Hematopoietic multipotent progenitor cell treated with erythropoietin and hydrocortisone succinate and interleukin-3 and kit ligand, for 15 days (in vitro differentiated cells): ENCODE measurements at regions not wholly inside any gene's neighbourhood (a gene's known extent, or its start where the extent isn't known, plus 50 kb on each side); places are given as distances from the start of the nearest gene placed in this dataset.

ENCODE experiments used
- DNase-seq: peaks from one replicate; pipeline ENCODE4 v3.0.0-alpha.2; 2015; ENCODE audit warnings: low spot score

DNA sequence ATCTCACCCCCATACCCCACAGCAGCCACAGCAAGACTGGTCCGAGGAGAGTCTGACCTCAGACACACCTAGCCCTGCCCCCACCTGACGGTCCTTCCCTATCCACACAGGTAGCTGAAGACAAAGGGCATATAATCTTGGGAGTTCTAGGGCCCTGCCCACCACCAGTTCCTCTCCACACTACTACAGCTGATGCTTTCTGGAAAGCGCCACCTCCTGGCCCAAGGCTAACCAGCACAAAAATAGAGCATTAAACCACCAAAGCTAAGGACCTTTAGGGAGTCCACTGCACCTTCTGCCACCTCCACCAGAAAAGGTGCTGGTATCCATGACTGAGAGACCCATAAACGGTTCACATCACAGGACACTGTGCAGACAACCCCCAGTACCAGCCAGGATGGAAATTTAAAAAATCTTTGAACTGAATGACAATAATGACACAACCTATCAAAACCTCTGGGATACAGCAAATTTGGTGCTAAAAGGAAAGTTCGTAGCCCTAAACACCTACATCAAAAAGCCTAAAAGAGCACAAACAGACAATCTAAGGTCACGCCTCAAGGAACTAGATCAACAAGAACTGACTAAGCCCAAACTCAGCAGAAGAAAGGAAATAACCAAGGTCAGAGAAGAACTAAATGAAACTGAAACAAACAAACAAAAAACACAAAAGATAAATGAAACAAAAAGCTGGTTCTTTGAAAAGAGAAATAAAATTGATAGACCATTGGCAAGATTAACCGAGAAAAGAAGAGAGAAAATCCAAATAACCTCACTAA, 122.1 kb upstream of the TPRG1 start:
- DNase-seq, result no peak

DNA sequence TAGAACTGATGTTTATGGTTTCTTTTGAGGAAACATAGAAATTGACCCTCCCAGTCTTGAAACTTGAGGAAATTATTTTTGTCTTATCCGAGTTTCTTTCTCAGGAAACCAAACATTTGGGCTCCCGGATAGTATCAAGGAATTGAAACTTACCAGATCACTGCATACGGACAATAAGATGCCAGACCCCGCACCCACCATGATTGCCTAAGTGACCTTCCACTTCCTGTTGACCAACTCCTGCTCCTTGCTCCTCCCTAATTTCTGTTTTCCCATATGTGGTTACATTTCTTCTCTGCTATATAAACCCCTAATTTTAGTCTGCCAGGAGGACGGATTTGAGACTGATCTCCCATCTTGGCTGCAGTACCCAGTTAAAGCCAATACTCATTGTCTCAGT, 118.4 kb upstream of the TPRG1 start:
- DNase-seq, result no peak

DNA sequence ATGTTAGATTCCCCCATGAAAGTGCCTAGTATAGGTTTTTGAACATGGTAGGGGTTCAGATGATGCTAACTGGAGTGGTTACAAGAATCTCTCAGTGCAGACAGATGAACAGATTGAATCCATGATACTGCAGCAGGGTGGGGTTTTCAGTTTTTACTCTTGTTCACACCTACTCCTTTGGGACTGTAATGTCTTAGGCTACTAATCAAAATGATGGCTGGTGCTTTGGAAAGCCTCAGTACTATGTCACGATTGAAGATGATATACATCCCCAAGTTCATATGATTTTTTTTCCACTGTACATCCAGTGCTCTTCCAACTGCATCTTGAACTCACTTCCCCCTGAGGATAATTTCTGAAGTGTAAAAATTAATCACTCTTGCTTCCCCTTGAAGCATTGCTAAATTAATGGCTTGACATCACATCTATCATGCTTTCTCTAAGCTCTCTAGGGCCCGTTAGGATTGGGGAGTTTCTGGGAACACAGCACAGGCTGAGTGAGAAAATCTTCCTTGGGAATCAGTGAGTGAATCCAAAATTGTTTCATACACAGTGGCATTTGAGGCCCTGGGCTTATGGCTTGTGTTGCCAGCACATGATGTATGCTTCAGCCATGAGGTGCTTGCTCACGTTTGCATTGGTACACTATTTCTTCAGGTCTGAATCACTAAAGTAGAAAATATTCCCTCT, 115.0 kb upstream of the TPRG1 start:
- DNase-seq, result no peak

DNA sequence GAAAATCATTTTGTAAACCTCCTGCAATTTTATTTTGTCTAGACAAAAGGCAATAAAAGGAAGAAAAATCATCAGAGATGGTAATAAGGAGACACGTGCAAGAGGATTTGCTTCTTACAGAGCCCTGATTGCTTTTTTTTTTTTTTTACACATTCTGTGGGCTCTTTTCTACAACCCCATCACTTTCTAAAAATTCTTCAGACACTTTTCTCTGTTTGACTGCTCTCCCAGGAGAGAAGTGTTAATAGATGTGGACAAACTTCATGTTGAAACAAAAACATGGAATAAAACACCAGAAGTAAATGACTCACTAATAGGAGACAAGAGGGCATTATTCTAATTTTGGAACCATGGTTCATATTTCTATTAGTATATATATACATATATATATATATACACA, 114.4 kb upstream of the TPRG1 start:
- no peak for DNase-seq

DNA sequence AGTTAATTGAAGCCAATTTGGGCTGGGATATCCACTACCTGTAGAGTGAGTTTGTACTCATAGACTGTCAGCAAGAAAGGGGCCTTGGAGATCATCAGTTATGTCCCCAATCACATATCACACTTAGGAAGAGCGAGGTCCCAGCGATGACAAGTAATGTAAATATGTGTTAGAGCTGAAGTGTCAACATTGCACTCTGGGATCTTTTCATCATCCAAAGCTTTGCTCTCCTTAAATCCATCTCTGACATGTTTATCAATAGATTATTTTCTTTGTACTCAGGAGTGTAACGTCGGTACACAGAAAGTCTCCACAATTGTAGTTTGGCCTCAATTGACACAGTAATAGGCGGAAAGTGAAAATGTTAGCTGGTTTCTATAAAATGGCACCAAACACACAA, 113.7 kb upstream of the TPRG1 start:
- DNase-seq, result no peak

DNA sequence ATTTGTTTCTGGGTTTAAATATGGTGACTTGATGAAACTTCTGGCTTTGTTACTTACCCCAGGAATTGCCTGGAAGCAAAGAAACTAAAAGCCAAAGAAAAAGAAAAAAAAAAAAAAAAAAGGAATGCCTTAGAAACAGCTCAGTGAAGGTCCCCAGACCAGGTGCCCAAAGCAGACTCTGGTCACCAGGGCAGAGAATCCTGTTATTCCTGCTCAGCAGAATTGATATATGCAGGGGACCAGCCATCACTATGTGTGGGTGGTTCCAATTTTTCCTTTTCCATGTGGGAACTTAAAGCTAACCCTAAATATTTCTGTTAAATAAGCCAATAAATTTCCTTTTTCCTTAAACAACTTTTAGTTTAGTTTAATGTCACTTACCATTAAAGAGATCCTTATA, 100.8 kb upstream of the TPRG1 start:
- DNase-seq, result no peak

DNA sequence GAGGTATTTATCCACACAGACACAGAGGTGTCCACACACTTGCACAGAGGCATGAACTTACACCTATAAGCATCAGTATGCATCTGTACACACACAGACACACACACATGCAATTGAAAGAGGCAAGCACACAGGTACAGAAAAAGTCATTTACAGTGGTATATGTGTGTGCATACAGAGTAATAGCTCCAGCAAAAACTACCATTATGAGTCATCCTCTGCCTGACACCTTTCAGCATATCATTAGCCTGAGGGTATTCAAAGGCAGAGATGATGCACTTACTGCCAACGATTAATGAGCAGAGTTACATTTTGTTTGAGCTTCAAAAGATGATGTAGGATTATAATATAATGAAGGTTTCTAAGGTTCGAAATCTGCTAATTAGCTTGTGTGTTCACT, 100.3 kb upstream of the TPRG1 start:
- DNase-seq, result no peak

DNA sequence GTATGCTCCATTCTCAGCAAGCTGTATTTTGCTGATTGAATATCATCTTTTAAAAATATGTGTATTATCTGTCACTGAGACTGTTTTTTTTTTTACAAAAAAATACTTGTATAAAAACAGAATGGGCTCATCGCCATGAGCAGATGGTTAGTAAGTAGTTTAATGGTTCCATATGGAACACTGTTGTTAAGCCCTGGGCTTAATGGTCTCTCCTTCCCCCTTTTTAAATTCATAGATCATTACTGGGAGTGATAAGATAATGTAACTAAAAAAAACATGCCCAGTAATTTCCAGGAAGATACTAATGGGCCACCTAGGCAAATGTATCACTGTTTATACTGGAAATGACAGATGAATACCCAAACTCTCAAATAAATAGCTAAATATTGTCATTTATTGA, 95.3 kb upstream of the TPRG1 start:
- DNase-seq, result no peak

DNA sequence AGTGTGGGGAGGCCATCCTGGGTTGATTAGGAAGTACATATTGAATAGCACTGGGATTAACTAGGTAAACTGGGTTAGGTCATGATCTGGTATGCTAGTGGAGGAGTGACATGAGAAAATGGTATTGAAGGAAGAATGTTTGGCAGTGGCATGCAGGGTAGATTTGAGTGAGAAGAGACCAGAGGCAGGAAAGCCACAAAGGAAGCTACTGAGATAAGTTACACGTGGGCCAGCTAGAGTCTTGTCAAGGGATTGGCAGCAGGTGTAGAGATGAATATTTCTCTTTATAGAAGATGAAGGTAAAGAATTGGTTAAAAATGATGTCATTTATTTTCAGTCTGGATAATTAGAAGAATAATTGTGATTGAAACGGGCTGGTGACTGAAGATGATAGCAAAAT, 91.0 kb upstream of the TPRG1 start:
- DNase-seq, result no peak

DNA sequence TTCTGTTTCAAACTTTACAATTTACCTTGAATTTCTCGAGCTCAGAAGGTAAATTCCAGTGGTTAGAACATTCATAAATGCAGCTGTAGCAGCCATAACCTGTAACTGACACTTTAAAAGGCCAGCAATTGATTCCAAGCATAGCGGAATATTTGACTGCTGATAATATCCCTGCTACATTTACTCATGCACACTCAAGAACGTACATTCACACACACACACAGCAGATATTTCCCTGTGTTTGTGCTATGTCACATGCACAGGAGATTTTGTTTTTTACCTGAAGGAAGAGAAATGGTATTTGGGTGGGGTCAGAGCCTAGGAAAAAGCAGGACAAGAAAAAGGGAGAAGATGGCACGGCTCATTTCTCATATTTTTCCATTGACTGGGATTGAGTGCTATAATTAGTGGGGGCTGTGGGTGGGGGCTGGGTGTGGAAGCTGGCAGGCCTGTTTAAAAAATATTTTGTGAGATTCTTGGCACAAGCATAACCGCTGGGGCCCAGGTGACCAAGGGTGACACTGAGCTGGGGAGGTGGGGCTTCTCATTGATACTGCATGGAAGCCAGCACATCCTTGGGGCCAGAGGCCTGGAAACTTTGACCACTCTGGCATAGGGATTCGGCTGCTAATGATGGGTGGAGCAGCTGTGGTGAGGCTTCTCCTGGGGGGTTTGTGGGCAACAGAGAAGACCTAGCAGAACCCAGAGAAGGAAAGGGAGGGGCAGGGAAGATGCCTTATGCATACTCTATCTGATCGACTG, 88.9 kb upstream of the TPRG1 start:
- no peak for DNase-seq

DNA sequence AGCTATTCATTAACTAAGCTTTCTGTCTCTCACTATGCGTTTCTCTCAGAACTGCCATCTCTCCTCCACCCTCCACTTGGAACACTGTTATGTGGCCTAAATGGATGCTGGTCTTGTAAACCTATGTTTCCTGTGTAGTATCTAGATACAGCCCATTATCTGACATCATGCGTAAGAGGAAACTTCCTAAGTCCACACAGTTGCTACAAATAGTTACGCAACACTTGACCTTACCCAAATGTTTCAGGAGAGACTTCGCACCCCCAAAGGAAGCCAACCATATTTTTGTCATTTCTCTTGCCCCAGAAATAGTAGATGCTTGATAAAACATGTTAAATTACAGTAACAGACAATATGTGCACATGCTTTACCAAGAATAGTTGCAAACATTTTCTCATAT, 87.2 kb upstream of the TPRG1 start:
- no peak for DNase-seq

DNA sequence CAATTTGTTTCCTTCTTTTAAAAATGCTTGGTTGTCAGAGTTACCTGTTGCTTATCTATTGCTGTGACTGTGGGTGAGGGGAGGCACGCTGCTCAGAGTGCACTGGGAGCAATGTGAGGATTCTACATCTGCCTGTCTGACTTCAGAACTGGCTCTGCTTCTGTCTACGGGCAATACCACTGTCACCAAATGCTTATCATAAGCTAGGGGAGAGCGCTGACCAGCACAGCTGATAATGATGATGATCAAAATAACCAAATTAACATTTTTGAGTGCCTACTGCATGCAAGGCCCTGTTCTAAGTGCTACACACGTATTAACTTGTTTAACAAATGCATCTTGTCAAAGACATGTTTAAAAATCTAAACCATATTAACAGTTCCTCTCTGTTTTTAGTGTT, 79.2 kb upstream of the TPRG1 start:
- DNase-seq, result no peak

DNA sequence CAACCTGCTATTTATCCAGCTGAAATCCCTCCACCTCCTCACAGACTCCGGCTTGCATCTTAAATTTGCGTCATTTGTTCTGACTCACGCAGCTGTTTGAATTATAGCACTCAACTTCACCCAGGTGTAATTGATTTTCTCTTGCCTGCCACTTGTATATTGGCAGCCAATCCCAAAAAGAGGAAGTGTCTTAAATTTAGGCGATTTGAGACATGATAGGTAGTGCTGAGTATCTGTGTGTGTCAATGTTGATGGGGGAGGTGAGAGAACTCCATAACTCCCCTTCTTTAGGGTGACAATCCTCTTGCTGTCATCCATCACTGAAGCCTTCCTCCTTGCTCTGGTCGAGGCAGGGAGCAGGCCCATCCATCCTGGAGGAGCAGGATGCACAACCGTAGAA, 77.2 kb upstream of the TPRG1 start:
- DNase-seq, result no peak

DNA sequence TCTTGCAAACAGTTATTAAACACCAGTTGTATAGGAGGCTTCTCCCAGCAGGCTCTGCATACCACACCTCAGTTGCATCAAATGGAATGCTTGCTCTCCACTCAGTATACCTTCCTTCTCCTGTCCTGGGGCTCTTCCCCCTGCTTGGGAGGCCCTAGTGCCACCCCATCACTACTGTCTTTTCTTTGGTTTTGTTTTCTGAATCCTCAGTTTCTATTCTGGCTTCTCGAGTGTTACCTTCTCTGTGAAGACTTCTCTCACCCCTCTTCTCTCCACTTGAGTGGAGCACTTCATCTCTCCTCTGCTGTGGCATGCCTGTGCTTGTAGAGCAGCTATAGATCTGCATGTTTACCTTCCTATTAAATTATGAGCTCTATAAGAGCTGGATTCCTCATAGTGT, 75.7 kb upstream of the TPRG1 start:
- DNase-seq, result no peak

DNA sequence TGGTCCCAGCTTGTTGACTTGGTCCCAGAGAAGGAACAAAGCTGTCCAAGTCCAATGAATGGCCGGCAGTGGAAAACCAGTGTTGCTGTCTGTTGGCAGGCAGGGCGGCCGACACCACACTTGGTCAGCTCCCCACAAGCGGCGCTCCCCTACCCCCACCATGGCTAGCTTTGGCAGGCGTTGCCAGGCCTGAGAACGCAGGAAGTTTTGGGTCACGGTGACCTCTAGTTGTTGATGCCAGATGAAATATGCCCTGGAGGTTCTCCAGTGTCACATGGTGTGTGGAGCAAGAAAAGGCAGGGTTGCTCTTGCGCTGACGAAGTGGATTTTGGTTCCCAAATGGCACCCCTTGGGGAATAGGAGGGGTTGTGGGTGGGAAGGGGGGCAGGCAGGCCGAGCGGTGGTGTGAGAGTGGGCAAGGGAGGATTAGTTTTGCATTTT, 72.7 kb upstream of the TPRG1 start:
- DNase-seq, result no peak

DNA sequence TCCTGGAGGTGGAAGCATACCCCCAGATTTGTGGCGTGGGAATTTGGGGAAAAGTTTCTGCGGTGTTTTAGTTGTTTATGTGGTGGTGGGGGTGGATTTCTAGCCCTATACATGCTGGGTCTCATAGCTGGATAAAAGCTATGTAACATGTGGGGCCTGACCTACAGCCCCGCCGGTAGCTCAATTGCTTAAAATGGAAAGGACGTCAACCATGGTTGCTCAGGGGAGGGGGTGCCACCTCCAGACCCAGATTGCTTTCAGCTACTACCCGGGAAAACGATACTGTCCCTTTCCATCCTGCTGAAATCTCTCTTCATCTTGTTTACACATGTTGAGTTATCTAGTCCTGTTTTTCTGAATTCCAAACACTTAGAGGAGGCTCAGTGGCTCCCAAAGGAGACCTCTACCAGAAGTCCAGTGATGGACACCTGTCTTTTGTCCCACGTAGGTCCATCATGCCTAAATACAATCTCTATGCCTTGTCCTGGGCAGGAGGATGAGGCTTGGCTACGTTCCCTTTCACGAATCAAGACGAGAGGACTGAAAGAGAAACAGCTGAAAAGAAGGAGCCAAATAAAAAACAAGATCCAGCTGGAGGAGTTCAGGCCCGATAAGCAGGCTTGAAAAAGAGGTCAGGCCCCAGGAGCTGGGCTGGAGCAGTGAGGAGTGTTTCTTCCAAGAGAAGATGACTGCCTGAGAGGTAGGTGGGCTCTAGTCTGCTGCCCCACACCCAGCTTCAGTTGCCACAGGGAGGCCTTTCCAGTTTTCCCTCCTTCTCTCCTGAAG, 72.1 kb upstream of the TPRG1 start:
- DNase-seq, result no peak

DNA sequence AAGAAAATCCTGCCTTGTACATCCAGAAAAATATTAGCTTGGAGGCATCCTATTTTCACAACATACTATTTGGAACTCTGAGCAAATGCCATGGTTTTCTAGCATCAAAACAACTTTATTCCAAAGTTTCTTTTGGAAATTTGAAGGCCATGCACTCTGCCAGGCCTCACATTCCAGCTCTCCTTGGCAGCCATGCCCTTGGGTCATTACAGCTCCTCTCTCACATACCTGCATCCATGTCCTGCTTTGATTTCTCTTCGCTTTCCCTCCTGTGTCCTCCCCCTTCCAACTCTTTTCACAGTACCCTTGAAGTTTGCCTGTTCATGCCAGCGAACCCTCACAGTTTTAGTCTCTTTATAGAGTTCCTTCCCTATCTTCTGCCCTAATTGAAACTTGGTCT, 70.9 kb upstream of the TPRG1 start:
- DNase-seq, result no peak

DNA sequence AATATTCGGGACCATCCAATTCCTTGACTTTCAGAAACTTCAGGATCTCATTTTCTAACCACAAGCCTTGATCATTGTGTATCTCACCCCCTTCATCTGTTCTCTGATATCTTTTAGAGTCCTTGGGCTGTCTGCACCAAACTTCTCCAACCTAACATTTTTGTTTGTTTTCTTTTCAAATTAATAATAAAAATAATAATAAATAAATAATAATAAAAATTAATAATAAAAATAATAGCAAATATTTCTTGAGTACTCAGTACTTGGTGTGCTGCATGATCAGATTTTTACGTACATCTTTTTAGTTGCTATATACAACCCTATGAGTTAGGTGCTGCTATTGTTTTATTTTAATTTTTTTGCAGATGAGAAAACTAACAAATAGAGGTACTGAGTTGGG, 70.2 kb upstream of the TPRG1 start:
- no peak for DNase-seq

DNA sequence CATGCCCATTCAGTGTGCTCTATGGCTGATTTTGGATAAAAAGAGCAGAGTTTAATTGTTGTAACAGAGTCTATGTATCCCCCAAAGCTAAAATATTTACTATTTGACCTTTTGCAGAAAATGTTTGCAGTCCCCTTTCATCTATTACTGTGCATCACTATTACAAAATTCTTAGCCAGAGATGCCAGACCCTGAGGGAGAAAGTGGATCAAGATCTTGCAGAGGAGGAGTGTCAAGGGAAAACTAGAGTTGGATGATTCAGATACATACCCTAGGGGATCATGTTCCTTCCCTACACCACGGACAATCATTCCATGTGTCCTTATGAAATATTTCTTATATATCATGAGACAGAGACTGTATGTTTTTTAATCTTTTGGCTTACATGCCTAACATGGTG, 68.6 kb upstream of the TPRG1 start:
- DNase-seq, result no peak

DNA sequence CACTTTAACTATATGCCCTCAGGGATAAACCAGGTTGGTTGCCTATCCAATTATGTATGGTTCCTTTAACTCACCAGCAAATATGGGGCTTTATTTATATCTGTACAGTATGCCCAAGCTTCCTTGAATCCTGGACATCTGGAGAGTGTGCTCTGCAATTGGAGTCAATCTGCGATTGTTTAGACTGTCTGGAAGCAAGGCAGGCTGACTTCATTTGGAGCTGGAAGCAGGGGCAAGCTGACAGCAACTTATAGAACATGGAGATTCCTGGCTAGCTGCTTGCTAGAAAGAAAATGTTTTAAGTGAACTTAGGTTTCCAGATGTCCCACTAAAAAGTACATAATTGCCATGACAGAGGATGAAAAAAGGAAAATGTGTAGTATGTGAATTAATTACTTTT, 63.7 kb upstream of the TPRG1 start:
- no peak for DNase-seq

DNA sequence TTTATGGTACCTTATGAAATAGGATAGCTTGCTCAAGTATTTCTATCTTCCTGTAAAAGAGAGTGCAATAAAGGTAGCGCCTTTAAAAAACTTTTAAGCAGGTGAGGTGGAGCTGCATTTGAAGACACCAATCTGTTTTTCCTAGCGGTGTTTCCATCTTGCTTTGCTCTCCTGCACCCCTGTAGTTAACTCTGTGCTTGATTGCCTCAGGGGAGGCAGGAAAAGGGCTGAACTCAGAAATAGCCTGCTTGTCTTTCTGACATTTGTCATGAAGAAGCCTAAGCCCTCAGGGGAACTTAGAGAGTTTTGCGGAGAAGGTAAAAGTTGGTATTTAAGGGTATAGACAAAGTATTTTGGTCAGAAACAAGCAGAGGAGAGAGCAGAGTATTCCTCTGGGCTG, 63.0 kb upstream of the TPRG1 start:
- DNase-seq, result no peak

DNA sequence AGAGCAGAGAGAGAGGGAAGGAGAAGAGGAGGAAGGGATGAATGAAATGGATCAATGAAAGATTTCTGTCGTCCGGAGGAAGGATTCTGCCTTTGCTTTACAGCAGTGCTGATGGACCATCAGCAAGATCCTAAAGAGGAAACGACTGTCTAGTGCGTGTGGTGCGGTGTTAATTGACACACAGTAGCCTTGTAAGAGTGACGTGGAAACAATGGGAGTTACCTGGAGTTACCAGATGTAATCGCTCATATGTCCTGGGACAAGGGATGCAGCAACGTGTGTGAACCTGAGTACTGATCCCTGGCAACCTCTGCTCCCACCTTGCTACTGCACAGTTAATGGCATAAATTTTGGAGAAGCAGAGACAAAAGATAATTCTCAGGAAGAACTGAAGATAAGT, 62.6 kb upstream of the TPRG1 start:
- no peak for DNase-seq
